ENCODE measurements at regions not wholly inside any gene's neighbourhood (a gene's known extent, or its start where the extent isn't known, plus 50 kb on each side); places are given as distances from the start of the nearest gene placed in this dataset.

DNA sequence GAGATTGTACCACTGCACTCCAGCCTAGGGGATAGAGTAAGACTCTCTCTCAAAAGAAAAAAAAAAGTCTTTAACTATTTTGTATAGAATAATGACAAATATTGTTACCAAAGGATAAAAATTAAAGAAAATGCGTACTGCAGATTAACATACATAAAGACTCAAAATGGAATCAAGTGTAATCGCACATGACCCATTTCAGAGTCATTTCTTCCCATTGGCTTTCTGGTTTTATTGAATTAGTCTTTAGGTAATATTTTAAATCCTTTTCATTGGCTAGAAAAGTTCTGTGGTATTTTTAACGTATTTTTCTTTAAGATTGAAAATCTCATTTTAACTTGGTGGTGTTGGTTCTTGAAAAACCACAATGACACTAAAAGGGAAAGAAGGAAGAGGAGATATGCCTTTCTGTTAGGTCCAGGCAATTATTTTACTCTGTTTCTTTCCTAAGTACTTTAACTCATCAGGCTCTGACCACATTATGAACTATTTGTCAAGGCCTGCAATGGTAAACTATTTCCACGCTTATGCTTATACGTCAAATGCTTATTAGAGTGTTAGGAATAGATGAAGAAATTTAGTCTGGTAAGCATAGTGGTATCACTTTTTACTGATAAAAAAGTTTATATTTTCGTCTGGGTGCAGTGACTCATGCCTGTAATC is 52.3 kb downstream of the PLEKHG1 start:
- H3K4me3 ChIP-seq (replicated peaks; ENCODE audit: low read depth, low read length): no peak overlapping the region
- no peak for DNase-seq (ENCODE audit: low read depth)
- TF ChIP-seq, protein P1, sequence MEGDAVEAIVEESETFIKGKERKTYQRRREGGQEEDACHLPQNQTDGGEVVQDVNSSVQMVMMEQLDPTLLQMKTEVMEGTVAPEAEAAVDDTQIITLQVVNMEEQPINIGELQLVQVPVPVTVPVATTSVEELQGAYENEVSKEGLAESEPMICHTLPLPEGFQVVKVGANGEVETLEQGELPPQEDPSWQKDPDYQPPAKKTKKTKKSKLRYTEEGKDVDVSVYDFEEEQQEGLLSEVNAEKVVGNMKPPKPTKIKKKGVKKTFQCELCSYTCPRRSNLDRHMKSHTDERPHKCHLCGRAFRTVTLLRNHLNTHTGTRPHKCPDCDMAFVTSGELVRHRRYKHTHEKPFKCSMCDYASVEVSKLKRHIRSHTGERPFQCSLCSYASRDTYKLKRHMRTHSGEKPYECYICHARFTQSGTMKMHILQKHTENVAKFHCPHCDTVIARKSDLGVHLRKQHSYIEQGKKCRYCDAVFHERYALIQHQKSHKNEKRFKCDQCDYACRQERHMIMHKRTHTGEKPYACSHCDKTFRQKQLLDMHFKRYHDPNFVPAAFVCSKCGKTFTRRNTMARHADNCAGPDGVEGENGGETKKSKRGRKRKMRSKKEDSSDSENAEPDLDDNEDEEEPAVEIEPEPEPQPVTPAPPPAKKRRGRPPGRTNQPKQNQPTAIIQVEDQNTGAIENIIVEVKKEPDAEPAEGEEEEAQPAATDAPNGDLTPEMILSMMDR (IDR thresholded peaks at IDR 0.05; ENCODE audit: low read length, missing control alignments): no peak

- TF ChIP-seq, protein P1 (IDR thresholded peaks at IDR 0.05; ENCODE audit: low read length, missing control alignments): no peak
- no peak for DNase-seq (ENCODE audit: low read depth)
- H3K4me3 ChIP-seq (replicated peaks; ENCODE audit: low read depth, low read length): no peak overlapping the region
Measured at GRCh38 chr6:150652848-150653613, 53.3 kb downstream of the PLEKHG1 start.

- TF ChIP-seq, protein P1 (IDR thresholded peaks at IDR 0.05; ENCODE audit: low read length, missing control alignments): no peak
- H3K4me3 ChIP-seq (replicated peaks; ENCODE audit: low read depth, low read length): no peak overlapping the region
- DNase-seq (ENCODE audit: low read depth): no peak
Measured at GRCh38 chr6:150654608-150655007, 54.9 kb downstream of the PLEKHG1 start.

DNA sequence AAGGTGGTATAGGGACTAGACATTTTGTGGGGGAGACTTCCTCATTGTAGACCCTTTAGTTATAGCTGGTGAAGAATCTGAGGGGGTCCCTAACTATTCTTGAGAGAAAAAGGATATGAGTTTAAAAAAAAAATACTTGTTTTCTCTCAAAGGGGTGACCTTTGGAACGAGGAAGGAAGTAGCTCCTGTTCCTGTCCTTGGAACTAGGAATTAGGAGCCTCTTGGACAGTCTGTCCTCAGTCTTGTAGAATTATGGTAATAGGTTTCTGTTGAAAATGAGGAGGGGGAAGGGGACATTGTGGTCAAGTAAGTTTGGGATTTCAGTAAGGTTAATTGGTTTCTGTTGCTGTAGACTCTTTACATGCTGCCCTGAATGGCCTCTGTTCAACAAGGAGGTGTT is 56.5 kb downstream of the PLEKHG1 start:
- no peak for DNase-seq (ENCODE audit: low read depth)
- no peak overlapping the region for H3K4me3 ChIP-seq (replicated peaks; ENCODE audit: low read depth, low read length)
- TF ChIP-seq, protein P1 (IDR thresholded peaks at IDR 0.05; ENCODE audit: low read length, missing control alignments): no peak

DNA sequence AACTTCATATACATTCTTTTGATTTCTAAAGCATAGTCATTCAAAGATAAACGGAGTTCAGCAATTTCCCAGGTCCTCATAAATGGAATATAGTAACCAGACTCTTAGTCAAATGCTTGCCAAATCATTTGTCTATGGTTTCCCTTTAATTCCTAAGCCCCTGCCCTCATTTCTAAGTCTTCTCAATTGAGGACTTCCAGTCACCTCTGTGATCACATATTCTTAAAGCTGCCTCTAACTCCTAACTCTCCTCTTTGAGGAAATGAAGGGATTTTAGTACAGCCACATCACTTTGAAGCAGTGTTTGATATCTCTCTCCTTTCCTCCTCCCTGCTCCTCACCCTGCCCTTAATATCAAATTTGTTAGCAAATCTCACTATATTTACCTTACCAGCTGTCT is 58.7 kb downstream of the PLEKHG1 start:
- H3K4me3 ChIP-seq (replicated peaks; ENCODE audit: low read depth, low read length): no peak overlapping the region
- no peak for DNase-seq (ENCODE audit: low read depth)
- TF ChIP-seq, protein P1 (IDR thresholded peaks at IDR 0.05; ENCODE audit: low read length, missing control alignments): no peak

GRCh38 chr6:150659046-150659763 is 59.5 kb downstream of the PLEKHG1 start:
- TF ChIP-seq, protein P1 (IDR thresholded peaks at IDR 0.05; ENCODE audit: low read length, missing control alignments): no peak
- H3K4me3 ChIP-seq (replicated peaks; ENCODE audit: low read depth, low read length): no peak overlapping the region
- no peak for DNase-seq (ENCODE audit: low read depth)
